ENCODE measurements at regions not wholly inside any gene's neighbourhood (a gene's known extent, or its start where the extent isn't known, plus 50 kb on each side); places are given as distances from the start of the nearest gene placed in this dataset.

DNA sequence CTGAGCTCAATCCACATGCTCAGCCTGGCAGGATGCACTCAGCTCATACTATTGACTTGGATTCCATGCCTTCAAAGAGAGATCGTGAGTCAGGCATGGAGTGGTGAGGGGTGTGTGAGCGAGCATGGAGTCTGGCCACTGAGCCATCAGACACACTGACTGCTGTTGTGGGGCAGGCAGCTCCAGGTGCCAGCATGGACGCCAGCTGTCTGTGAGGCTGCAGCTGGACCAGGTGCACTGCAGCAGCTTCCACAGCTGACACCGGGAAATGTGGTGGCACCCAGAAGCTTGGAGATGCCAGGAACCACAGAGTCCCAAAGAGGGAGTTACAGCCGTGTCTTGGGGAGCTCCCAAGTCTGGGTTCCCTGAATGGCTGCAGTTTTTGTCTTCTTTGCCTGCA is 1026.4 kb upstream of the ADGRL3 start:
- TF ChIP-seq CTCF (IDR thresholded peaks at IDR 0.05) (no peak), POLR2A (IDR thresholded peaks at IDR 0.05) (no peak)

Data from heart left ventricle (tissue), 13 donors.